Karpas-422 (cell line): ENCODE measurements at regions not wholly inside any gene's neighbourhood (a gene's known extent, or its start where the extent isn't known, plus 50 kb on each side); places are given as distances from the start of the nearest gene placed in this dataset.

Experiments used
- DNase-seq: peaks from one replicate; pipeline ENCODE4 v3.0.0-alpha.2; 2015
- H2AFZ ChIP-seq: fragments of 200-600 bp; sonication (generic); 2 replicates; pipeline ENCODE4 v1.6.1; 2014; ENCODE audit warnings: antibody characterized with exemption, low read length, mixed read lengths
- H3K27ac ChIP-seq: fragments of 200-600 bp; sonication (generic); 2 replicates; pipeline ENCODE4 v1.5.1; 2014; ENCODE audit warnings: mild to moderate bottlenecking, low read length, moderate library complexity
- H3K27me3 ChIP-seq: fragments of 200-600 bp; sonication (generic); 2 replicates; pipeline ENCODE4 v1.6.1; 2014; ENCODE audit warnings: low read length, mixed read lengths
- H3K36me3 ChIP-seq: fragments of 200-600 bp; sonication (generic); 2 replicates; pipeline ENCODE4 v1.6.1; 2014; ENCODE audit warnings: low read length, mixed read lengths; ENCODE audit not compliant: insufficient read depth
- H3K4me1 ChIP-seq: fragments of 200-600 bp; sonication (generic); 2 replicates; pipeline ENCODE4 v1.6.1; 2014; ENCODE audit warnings: mild to moderate bottlenecking, low read length, mixed read lengths
- H3K4me2 ChIP-seq: fragments of 200-600 bp; sonication (generic); 2 replicates; pipeline ENCODE4 v1.6.1; 2014; ENCODE audit warnings: low read length, low read depth, mild to moderate bottlenecking; ENCODE audit not compliant: poor library complexity, severe bottlenecking
- H3K4me3 ChIP-seq: fragments of 200-600 bp; sonication (generic); 2 replicates; pipeline ENCODE4 v1.5.1; 2014; ENCODE audit warnings: mild to moderate bottlenecking, antibody characterized with exemption, low read length, mixed read lengths
- H3K79me2 ChIP-seq: fragments of 200-600 bp; sonication (generic); 2 replicates; pipeline ENCODE4 v1.6.1; 2014; ENCODE audit warnings: mild to moderate bottlenecking, low read length, mixed read lengths
- H3K9ac ChIP-seq: fragments of 200-600 bp; sonication (generic); 2 replicates; pipeline ENCODE4 v1.6.0; 2014; ENCODE audit warnings: low read length
- H3K9me2 ChIP-seq: fragments of 200-600 bp; sonication (generic), shearing (Covaris generic); replicated peaks from 2 replicates; pipeline ENCODE4 v1.6.0; 2014; ENCODE audit warnings: mild to moderate bottlenecking, low read length, moderate library complexity; ENCODE audit not compliant: insufficient read depth
- H3K9me3 ChIP-seq: fragments of 300-700, 200-600 bp; sonication (generic); 2 replicates; pipeline ENCODE4 v1.6.1; 2014; ENCODE audit warnings: low read length, mixed read lengths
- H4K20me1 ChIP-seq: fragments of 200-600 bp; sonication (generic); 2 replicates; pipeline ENCODE4 v1.6.1; 2014; ENCODE audit warnings: mild to moderate bottlenecking, antibody characterized with exemption, low read length, low read depth; ENCODE audit not compliant: insufficient read depth

- Histone ChIP-seq H3K9me3 (no peaks in the 10 kb centered on the region), H3K4me3 (no peak overlapping the region), H3K27me3 (no peaks in the 10 kb centered on the region), H3K27ac (no peak overlapping the region), H2AFZ (no peak overlapping the region), H3K9me2 (no peaks in the 10 kb centered on the region), H3K9ac (no peak overlapping the region), H3K4me1 (no peaks in the 10 kb centered on the region), H4K20me1 (no peaks in the 10 kb centered on the region), H3K79me2 (no peaks in the 10 kb centered on the region), H3K4me2 (no peak overlapping the region), H3K36me3 (no peaks in the 10 kb centered on the region)
- DNase-seq: no peak
Measured at GRCh38 chr1:97999320-97999719, 78.5 kb upstream of the DPYD start.

DNA sequence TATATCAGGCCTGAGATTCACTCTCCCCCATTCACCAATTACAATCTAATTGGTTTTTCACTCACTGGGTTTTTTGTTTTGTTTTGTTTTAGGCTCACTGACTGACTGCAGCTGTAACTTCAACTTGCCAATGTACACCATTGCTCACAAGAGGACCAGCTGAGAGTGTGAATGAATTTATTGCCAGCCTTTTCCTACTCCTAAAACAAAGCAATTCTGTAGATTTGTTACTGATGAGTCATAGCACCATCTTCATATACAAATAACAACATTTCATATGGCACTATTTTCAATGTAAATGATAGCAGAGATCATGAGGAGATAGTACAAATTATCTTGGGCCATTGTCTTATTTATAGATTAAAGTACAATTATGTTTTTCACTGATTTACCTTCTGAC, 76.0 kb upstream of the DPYD start:
- no peaks in the 10 kb centered on the region for H3K9me3 ChIP-seq

GRCh38 chr1:97989094-97989680, 68.4 kb upstream of the DPYD start:
- no peak for DNase-seq
- Histone ChIP-seq H3K4me3 (no peak overlapping the region), H3K4me2 (no peak overlapping the region)

More for the DNA sequence above, 76.0 kb upstream of the DPYD start:
- H3K36me3 ChIP-seq: no peaks in the 10 kb centered on the region
- H3K9me2 ChIP-seq: no peaks in the 10 kb centered on the region
- no peak overlapping the region for H3K4me3 ChIP-seq
- H3K27ac ChIP-seq: no peak overlapping the region
- H3K79me2 ChIP-seq: no peaks in the 10 kb centered on the region
- no peaks in the 10 kb centered on the region for H4K20me1 ChIP-seq
- no peak for DNase-seq
- H2AFZ ChIP-seq: no peak overlapping the region
- no peak overlapping the region for H3K4me2 ChIP-seq
- no peak overlapping the region for H3K9ac ChIP-seq
- H3K4me1 ChIP-seq: no peaks in the 10 kb centered on the region
- H3K27me3 ChIP-seq: no peaks in the 10 kb centered on the region

DNA sequence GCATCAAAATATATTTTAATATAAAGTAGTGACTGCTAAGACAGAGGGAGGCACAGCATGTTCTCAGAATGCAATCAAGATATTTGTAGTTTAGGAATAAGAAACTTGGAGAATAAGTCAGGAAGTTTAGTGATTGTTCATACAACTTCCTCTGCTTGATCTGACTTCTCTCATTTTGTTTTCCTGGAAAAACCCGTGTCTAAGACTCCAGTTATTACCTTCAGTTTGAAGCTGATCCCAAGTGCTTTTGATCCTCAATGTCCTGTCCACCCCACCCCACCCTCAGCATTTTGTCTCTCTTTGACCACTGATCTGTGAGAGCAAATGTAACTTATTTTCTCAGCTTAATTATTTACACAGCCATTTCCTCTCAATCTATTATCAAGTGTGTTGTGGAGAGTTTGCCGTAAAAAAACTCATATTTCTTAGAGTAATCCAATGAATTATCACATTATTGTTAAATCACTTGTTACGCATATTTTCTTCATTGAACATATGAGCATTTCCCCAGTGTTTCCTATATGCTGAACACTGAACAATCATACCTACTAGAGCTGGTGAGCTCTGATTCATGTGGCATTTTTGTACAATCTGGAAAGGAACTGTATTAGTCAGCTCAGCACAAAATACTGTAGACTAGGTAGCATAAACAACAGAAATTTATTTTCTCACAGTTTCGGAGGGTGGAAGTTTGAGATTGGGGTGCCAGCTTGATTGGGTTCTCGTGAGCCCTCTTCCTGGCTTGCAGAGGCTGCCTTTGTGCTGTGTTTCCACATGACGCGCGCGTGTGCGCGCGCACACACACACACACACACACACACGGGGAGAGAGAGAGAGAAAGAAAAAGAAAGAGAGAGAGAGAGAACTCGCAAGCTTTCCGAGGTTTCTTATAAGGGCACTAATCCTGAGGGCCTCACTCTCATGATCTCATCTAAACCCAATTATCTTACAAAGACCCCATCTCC, 65.5 kb upstream of the DPYD start:
- Histone ChIP-seq H3K4me2 (no peak overlapping the region), H3K9me3 (no peaks in the 10 kb centered on the region), H3K9me2 (no peaks in the 10 kb centered on the region), H4K20me1 (no peaks in the 10 kb centered on the region), H3K4me1 (no peaks in the 10 kb centered on the region), H3K79me2 (no peaks in the 10 kb centered on the region), H3K27me3 (no peaks in the 10 kb centered on the region), H2AFZ (no peak overlapping the region), H3K9ac (no peak overlapping the region), H3K27ac (no peak overlapping the region), H3K36me3 (no peaks in the 10 kb centered on the region), H3K4me3 (no peak overlapping the region)
- DNase-seq: no peak

More at GRCh38 chr1:97989094-97989680, 68.4 kb upstream of the DPYD start:
- H4K20me1 ChIP-seq: no peaks in the 10 kb centered on the region
- H3K9me2 ChIP-seq: no peaks in the 10 kb centered on the region
- H3K4me1 ChIP-seq: no peaks in the 10 kb centered on the region
- H3K27me3 ChIP-seq: no peaks in the 10 kb centered on the region
- H3K36me3 ChIP-seq: no peaks in the 10 kb centered on the region
- no peaks in the 10 kb centered on the region for H3K9me3 ChIP-seq
- H3K27ac ChIP-seq: no peak overlapping the region
- H3K79me2 ChIP-seq: no peaks in the 10 kb centered on the region
- H2AFZ ChIP-seq: no peak overlapping the region
- H3K9ac ChIP-seq: no peak overlapping the region

DNA sequence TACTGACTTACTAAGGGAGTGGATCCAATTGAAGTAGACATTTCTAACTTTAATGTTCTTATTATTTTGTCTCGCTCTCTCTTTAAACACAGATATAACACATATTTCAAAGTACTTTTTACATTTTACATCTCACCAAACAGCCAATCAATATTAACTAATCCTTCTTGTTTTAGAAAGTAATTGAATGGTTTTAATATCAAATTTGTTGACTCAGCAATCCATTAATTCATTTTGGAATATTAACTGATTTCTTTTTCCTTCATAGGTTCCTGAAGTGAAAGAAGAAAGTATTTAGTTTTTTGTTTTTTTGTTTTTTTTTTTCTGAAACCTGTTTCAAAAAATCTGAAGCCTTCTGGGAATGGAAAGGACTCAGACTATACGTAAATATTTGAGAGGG, 62.3 kb upstream of the DPYD start:
- H3K79me2 ChIP-seq: no peaks in the 10 kb centered on the region
- no peak overlapping the region for H3K27ac ChIP-seq
- no peaks in the 10 kb centered on the region for H4K20me1 ChIP-seq
- no peak for DNase-seq
- H3K36me3 ChIP-seq: no peaks in the 10 kb centered on the region
- no peak overlapping the region for H3K4me3 ChIP-seq
- H2AFZ ChIP-seq: no peak overlapping the region
- H3K9me3 ChIP-seq: no peaks in the 10 kb centered on the region
- H3K9ac ChIP-seq: no peak overlapping the region
- H3K4me1 ChIP-seq: no peaks in the 10 kb centered on the region
- H3K4me2 ChIP-seq: no peak overlapping the region
- H3K9me2 ChIP-seq: no peaks in the 10 kb centered on the region
- no peaks in the 10 kb centered on the region for H3K27me3 ChIP-seq

DNA sequence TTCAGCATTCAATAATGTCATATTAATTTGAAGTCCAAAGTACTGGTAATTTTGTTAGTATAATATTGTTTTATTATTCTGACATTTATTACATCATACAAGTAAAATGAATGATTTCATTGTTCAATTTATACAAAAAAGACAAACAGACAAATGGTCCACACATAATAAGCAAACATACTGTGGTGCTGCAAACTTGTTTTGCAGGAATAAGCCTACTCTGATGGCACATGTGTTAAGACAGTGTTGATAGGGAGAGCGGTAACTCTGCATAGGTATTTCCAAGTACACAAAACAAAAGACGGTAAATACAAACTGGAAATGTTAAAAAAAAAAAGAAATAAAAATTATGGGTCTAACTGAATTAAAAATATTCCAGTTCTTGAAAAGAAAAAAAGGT, 59.7 kb upstream of the DPYD start:
- no peaks in the 10 kb centered on the region for H3K9me3 ChIP-seq
- no peak overlapping the region for H3K27ac ChIP-seq
- H3K4me1 ChIP-seq: no peaks in the 10 kb centered on the region; the same call in 1 of the 2 replicates
- H4K20me1 ChIP-seq: no peaks in the 10 kb centered on the region
- no peaks in the 10 kb centered on the region for H3K27me3 ChIP-seq
- DNase-seq: no peak
- H3K36me3 ChIP-seq: no peaks in the 10 kb centered on the region
- H3K9me2 ChIP-seq: no peaks in the 10 kb centered on the region
- no peak overlapping the region for H3K4me2 ChIP-seq
- H2AFZ ChIP-seq: no peak overlapping the region
- no peak overlapping the region for H3K4me3 ChIP-seq
- H3K9ac ChIP-seq: no peak overlapping the region
- no peaks in the 10 kb centered on the region for H3K79me2 ChIP-seq

DNA sequence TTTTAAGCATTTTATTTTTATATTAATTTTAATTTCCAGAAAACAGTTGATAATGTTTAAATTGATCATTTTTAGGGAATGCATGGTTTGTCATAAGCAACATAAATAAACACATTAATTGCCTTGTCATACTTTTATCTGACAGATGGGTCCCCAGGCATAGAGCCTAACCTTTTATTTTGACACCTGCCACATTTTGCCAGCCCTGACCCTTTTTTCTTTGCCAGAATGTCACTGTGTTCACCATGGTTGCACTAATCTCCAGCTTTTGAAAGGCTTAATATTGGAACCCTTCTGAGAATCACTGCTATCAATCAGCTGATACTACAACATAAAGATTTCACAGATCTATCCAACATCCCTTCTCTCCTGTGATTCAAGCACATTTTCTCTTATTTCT, 56.0 kb upstream of the DPYD start:
- H4K20me1 ChIP-seq: no peaks in the 10 kb centered on the region
- DNase-seq: no peak
- no peak overlapping the region for H2AFZ ChIP-seq
- H3K4me2 ChIP-seq: no peak overlapping the region
- H3K9ac ChIP-seq: no peak overlapping the region
- H3K4me3 ChIP-seq: no peak overlapping the region
- H3K9me2 ChIP-seq: no peaks in the 10 kb centered on the region
- H3K4me1 ChIP-seq: no peaks in the 10 kb centered on the region; the same call in 1 of the 2 replicates
- H3K27ac ChIP-seq: no peak overlapping the region
- H3K36me3 ChIP-seq: no peaks in the 10 kb centered on the region
- no peaks in the 10 kb centered on the region for H3K79me2 ChIP-seq
- H3K27me3 ChIP-seq: no peaks in the 10 kb centered on the region
- no peaks in the 10 kb centered on the region for H3K9me3 ChIP-seq
